ENCODE measurements at regions not wholly inside any gene's neighbourhood (a gene's known extent, or its start where the extent isn't known, plus 50 kb on each side); places are given as distances from the start of the nearest gene placed in this dataset.

GRCh38 chr7:116083796-116084195 is 53.2 kb upstream of the TFEC start:
- in situ Hi-C loops (cut with MboI; ENCODE audit: low sequenced_read_pairs): no loop called here

- in situ Hi-C loops (cut with MboI; ENCODE audit: low sequenced_read_pairs): no loop called here
Observed at GRCh38 chr7:116086547-116087045, 56.0 kb upstream of the TFEC start.

GRCh38 chr7:116087291-116087690 is 56.7 kb upstream of the TFEC start:
- in situ Hi-C loops (cut with MboI; ENCODE audit: low sequenced_read_pairs): no loop called here

- in situ Hi-C loops (cut with MboI; ENCODE audit: low sequenced_read_pairs): no loop called here
Observed at GRCh38 chr7:116087984-116088383, 57.4 kb upstream of the TFEC start.

- in situ Hi-C loops (cut with MboI; ENCODE audit: low sequenced_read_pairs): no loop called here
Observed at GRCh38 chr7:116089293-116089692, 58.7 kb upstream of the TFEC start.

- in situ Hi-C loops (cut with MboI; ENCODE audit: low sequenced_read_pairs): no loop called here
Observed at GRCh38 chr7:116093516-116094301, 63.1 kb upstream of the TFEC start.

GRCh38 chr7:116095396-116095795 is 64.8 kb upstream of the TFEC start:
- in situ Hi-C loops (cut with MboI; ENCODE audit: low sequenced_read_pairs): no loop called here

GRCh38 chr7:116097365-116098009 is 66.9 kb upstream of the TFEC start:
- in situ Hi-C loops (cut with MboI; ENCODE audit: low sequenced_read_pairs): no loop called here

- in situ Hi-C loops (cut with MboI; ENCODE audit: low sequenced_read_pairs): no loop called here
Observed at GRCh38 chr7:116098175-116098574, 67.6 kb upstream of the TFEC start.

GRCh38 chr7:116100626-116101025 is 70.1 kb upstream of the TFEC start:
- in situ Hi-C loops (cut with MboI; ENCODE audit: low sequenced_read_pairs): no loop called here

- in situ Hi-C loops (cut with MboI; ENCODE audit: low sequenced_read_pairs): no loop called here
Observed at GRCh38 chr7:116101704-116102103, 71.1 kb upstream of the TFEC start.

- in situ Hi-C loops (cut with MboI; ENCODE audit: low sequenced_read_pairs): no loop called here
Observed at GRCh38 chr7:116111475-116111874, 80.9 kb upstream of the TFEC start.

- in situ Hi-C loops (cut with MboI; ENCODE audit: low sequenced_read_pairs): no loop called here
Observed at GRCh38 chr7:116113310-116113709, 82.7 kb upstream of the TFEC start.

- in situ Hi-C loops (cut with MboI; ENCODE audit: low sequenced_read_pairs): no loop called here
Observed at GRCh38 chr7:116120839-116121238, 89.5 kb upstream of the TES start.

GRCh38 chr7:116122972-116123595 is 87.3 kb upstream of the TES start:
- in situ Hi-C loops (cut with MboI; ENCODE audit: low sequenced_read_pairs): no loop called here

GRCh38 chr7:116128139-116128538 is 82.2 kb upstream of the TES start:
- in situ Hi-C loops (cut with MboI; ENCODE audit: low sequenced_read_pairs): no loop called here

GRCh38 chr7:116135306-116135705 is 75.0 kb upstream of the TES start:
- in situ Hi-C loops (cut with MboI; ENCODE audit: low sequenced_read_pairs): no loop called here

- in situ Hi-C loops (cut with MboI; ENCODE audit: low sequenced_read_pairs): no loop called here
Observed at GRCh38 chr7:116138202-116138801, 72.0 kb upstream of the TES start.

- in situ Hi-C loops (cut with MboI; ENCODE audit: low sequenced_read_pairs): no loop called here
Observed at GRCh38 chr7:116139007-116139406, 71.3 kb upstream of the TES start.

- in situ Hi-C loops (cut with MboI; ENCODE audit: low sequenced_read_pairs): no loop called here
Observed at GRCh38 chr7:116139807-116140206, 70.5 kb upstream of the TES start.

GRCh38 chr7:116142374-116142773 is 68.0 kb upstream of the TES start:
- in situ Hi-C loops (cut with MboI; ENCODE audit: low sequenced_read_pairs): no loop called here

- in situ Hi-C loops (cut with MboI; ENCODE audit: low sequenced_read_pairs): no loop called here
Observed at GRCh38 chr7:116142850-116143249, 67.5 kb upstream of the TES start.

All from HL-60/S4 treated with retinoic acid at 250 ng/mL for 4 days and 3 days (cell line).